ENCODE measurements at regions not wholly inside any gene's neighbourhood (a gene's known extent, or its start where the extent isn't known, plus 50 kb on each side); places are given as distances from the start of the nearest gene placed in this dataset.

- no peak for TF ChIP-seq ISX (CRISPR knock-in tag; conservative IDR thresholded peaks at IDR 0.05)
- TF ChIP-seq FOXK1 (CRISPR knock-in tag; IDR thresholded peaks at IDR 0.05; ENCODE audit: borderline replicate concordance, low read depth): peak; percentile 34; the same call in 1 of the 2 replicates
- no peak for TF ChIP-seq NFKB2 (CRISPR knock-in tag; IDR thresholded peaks at IDR 0.05; ENCODE audit: borderline replicate concordance)
- no peak for TF ChIP-seq ZNF251 (CRISPR knock-in tag; IDR thresholded peaks at IDR 0.05)
- no peak for TF ChIP-seq ZNF839 (CRISPR knock-in tag; IDR thresholded peaks at IDR 0.05; ENCODE audit: borderline replicate concordance)
- no peak for TF ChIP-seq REL (CRISPR knock-in tag; conservative IDR thresholded peaks at IDR 0.05)
- TF ChIP-seq ZNF180 (CRISPR knock-in tag; IDR thresholded peaks at IDR 0.05; ENCODE audit: borderline replicate concordance, low read depth): no peak
- no peak; the same call in 1 of the 2 replicates for TF ChIP-seq NR2F6 (IDR thresholded peaks at IDR 0.05)
- TF ChIP-seq NR2F6 (CRISPR knock-in tag; IDR thresholded peaks at IDR 0.05): peak; percentile 90
- no peak for TF ChIP-seq ZNF350 (CRISPR knock-in tag; IDR thresholded peaks at IDR 0.05; ENCODE audit: borderline replicate concordance, low read depth)
- no peak for TF ChIP-seq FOXM1 (CRISPR knock-in tag; IDR thresholded peaks at IDR 0.05)
- TF ChIP-seq DMAP1 (CRISPR knock-in tag; IDR thresholded peaks at IDR 0.05): no peak
- TF ChIP-seq ZSCAN12 (CRISPR knock-in tag; IDR thresholded peaks at IDR 0.05): no peak
- TF ChIP-seq SMAD3 (CRISPR knock-in tag; IDR thresholded peaks at IDR 0.05): peak; percentile 72; the same call in 1 of the 2 replicates
- TF ChIP-seq JUNB (CRISPR knock-in tag; IDR thresholded peaks at IDR 0.05; ENCODE audit: borderline replicate concordance): no peak
- TF ChIP-seq RFXANK (CRISPR knock-in tag; IDR thresholded peaks at IDR 0.05): 0 out of 2 replicates have a peak, but pooled peaks have one; percentile 19
- peak; percentile 85; the same call in 1 of the 2 replicates for TF ChIP-seq ELF3 (CRISPR knock-in tag; IDR thresholded peaks at IDR 0.05)
- TF ChIP-seq KIAA2018 (CRISPR knock-in tag; IDR thresholded peaks at IDR 0.05; ENCODE audit: borderline replicate concordance): no peak
- no peak for TF ChIP-seq NR0B2 (CRISPR knock-in tag; IDR thresholded peaks at IDR 0.05)
- no peak for TF ChIP-seq NFATC3 (CRISPR knock-in tag; IDR thresholded peaks at IDR 0.05)
- TF ChIP-seq NFKBIZ (CRISPR knock-in tag; IDR thresholded peaks at IDR 0.05): peak; percentile 80
These were observed 145.4 kb upstream of the TMEM170B start (continued) for GRCh38 chr6:11391934-11392777.

Measured in HepG2 (cell line).